Femur (tissue), 1 donor: ENCODE measurements at regions not wholly inside any gene's neighbourhood (a gene's known extent, or its start where the extent isn't known, plus 50 kb on each side); places are given as distances from the start of the nearest gene placed in this dataset.
"Not testable (repeated sequence)": the region's sequence is repeated elsewhere in the genome, so short reads cannot be mapped to it uniquely, and the experiment has no call there.

Experiments
- DNase-seq: peaks from one replicate; pipeline ENCODE4 v3.0.0-alpha.2; 2017

DNA sequence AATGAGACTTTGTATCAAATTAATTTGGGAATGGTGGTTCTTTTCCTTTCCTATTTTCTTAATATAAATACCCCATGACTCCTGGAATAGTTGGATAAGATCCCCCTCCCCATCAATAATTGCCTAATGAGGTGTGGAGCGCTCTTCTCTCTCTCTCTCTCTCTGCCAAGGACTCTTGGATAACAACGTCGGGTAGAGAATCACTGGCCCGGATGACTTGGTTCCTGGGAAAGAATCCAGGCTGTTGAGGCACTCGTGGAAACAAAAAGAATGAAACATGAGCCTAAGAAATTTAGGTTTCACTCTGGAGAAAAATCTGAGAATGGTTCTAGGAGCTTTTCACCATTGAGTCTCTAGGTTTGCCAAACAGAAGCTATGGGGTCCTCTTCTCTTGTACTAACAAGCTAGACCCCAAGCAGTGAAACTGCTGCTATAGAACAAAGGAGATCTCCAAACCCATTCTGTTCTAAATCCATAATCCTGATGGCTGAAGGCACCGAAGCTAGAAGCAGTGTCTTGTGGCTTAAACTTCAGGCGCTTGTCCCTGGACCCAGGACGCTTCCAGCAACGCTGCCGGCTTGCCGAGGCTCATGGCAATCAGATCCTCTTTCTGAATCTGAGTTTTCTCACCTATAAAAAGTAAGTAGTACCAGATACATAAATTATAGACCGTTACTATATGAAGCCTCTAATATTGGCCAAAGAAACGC lies 241.6 kb upstream of the BTBD3 start:
- no peak for DNase-seq

DNA sequence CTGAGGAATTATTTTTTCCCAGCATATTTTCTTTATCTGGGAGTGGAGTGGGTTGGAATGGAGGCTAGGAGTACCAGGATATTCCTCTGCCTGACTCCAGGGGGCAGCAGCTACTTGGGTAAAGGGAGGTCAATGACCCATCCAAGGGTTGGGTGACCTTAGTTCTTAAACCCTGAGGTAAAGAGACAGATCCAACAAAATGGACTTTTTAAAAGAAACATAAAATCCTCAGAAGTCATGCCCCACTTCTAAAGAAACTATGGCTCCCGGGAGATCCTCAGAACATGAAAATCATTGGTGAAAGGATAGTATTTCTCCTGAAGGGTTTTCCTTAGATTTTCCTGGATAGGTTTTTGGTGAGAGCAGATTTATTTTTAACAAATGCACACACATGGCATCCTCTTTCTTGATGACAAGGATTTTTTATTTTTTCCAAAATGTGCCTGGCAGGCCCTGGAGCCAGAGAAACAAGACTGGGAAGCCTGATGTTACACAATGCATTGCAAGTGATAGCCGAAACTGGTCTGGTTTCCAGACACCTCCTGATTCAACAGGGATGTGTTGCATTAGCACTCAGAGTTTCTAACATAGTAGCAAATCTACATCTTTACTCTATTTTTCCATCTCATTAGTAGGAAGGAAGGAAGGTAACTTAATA lies 240.9 kb upstream of the BTBD3 start:
- DNase-seq: peak; percentile 58

DNA sequence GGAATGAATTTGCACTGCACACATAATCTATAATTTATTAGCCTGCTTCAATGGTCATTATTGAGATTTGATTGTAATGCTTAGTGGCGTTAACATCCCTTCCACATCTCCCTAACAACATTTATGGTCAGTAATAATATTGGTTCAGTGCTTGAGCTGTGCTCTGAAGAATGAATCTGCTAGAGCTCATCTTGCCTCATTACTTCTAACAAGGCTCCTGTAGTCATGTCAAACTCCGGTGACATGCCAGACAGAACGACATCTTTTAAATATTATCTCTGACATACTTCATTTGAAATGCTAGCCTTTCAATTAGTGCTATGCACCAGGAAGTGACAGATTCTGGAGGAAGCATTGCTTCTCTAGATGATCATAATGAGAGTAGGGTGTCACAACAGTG lies 240.3 kb upstream of the BTBD3 start:
- DNase-seq: no peak

DNA sequence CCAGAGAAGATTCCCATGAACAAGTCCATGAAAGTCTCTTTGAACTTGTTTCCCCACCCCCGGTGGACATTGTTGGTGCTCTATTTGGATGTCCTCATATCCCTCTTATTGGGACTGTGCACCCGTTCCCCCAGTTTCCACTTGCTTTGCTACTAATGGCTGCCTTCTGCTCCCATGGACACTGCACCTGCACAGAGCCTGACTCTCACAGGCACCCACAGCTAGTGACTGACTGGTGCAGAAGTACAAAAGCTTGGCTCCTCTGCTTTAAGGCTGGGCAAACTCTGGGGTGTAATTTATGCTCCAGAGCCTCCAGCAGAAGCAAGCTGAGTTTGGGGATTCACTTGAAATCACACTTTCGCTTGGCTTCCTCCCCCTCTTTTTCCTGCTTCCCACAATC lies 239.9 kb upstream of the BTBD3 start:
- DNase-seq: no peak

DNA sequence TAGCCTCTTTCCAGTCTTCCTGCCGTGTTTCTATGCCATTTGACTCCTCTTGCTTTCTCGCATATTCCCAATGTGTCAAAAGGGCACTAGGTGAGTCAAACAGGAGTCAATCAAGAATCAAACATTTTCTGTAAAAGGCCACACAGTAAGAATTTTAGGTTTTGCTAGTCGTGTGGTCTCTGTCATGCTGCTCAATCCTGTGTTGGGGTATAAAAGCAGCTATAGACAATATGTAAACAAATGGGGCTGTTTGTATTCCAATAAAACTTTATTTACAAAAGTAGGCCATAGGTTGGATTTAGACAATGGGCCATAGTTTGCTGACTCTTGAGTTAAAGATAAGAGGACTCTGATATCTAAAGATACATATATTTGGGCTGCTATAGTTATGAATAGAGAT lies 235.4 kb upstream of the BTBD3 start:
- no peak for DNase-seq

DNA sequence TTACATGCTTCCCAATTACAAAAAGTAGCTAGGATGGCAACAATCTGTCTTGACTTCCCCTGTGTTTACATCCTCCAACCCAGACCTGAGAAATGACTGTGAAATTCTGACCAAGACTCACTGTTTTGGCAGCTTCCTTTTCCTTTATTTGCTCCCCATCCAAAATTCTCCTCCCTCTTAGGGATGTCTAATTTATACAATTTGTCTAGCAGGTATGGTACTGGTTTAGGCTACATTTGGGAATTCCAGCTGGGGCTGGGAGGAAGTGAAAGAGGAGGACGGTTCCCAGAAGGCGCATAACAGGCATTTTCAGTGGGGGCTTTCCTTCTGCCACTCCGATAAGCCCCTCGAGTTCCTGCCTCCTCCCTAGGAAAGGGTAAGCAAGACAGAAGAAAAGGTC lies 231.5 kb upstream of the BTBD3 start:
- no peak for DNase-seq

DNA sequence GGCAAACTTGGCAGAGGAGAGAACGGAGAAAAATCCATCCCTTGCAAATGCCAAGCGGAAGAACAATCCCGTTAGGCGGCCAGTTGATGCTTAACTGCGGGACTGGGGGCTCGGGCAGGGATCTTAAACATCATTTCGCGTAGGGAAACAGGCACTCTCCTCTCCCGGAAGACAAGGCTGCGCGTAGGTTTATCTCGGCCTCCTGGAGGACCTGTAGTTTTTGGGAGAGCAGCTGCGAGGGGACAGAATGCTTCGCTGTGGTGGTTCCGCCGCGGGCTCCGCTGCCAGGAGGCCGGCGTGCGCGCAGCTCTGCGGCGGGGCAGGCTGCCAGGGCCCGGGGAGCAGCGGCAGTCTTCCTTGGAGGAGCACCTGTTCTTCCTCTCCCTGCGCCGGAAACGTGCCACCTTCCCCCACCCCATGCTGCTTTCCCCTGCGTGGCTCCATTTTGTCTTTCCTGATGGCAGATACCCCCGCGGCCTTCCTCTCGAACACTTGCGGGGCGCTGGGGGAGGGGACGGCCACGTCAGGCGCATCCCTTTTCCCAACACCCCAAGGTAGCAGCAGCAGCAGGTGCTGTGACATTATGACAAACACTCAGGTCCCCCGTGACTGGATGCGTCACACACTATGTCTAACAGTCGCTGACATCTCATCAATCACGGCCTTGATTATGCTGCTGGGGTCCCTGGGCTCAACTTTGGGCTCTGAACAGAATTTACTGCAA lies 230.7 kb upstream of the BTBD3 start:
- peak; percentile 64 for DNase-seq

DNA sequence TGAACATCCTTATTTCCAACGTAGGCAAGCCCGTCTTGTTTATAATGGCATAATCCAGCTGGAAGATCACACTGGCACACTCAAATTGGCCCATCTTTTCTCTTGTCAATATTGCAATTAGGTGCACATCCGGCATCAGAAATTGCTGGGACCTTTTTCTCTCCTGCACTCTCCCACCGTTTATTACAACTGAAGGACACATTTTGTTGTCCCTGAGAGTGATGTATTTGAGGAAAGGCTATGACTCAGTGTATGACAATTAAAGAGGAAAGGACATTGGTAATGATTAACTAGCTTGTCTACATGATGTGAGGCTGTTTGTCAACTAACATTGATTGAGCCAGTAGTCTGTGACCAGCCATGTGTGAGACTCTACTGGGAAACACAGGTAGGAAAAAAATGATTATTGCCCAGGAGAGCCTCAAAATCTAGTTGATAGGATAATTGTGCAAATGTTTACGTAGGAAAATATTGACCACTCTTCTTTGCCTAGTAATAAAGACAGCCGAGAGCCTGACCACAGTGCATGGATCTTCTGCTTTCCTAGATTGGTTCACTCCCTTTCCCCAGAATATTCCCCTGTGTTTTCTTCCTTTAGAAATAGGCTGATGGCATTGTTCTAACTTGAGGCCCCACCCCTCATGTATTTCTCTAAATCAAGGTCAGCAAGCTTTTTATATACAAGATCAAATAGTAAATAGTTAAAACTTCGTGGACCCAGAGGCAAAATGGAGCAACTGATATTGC lies 230.0 kb upstream of the BTBD3 start:
- DNase-seq: no peak

DNA sequence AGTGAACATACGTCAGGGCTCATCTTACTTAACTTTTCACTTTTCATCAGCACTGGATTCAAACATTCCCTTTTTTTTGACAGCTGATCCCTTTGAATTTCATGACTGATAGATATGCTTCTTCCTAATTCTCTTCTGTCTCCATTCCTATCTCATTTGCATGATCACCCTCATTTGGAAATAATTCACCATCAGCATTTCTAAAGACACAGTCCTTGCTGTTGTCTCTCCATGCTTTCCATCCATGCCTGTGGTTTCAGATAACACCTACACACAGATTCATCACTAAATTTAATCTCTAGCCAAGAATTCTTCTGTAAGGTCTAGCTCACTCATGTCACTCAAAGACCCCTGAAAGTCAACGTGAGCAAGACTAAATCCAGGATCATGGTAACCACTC lies 228.4 kb upstream of the BTBD3 start:
- DNase-seq: no peak

DNA sequence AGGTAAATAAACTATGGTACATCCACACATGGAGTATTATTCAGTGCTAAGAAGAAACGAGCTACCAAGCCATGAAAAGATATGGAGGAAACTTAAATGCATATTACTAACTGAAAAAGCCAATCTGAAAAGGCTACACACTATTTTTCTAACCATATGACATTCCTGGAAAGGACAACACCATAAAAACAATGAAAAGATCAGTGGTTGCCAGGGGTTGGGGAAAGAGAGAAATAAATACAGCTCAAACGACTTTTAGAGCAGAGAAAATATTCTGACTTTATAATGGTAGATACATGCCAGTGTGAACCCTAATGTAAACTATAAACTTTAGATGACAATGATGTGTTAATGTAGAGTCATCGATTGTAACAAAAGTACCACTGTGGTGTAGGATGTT lies 225.9 kb upstream of the BTBD3 start:
- DNase-seq: no peak

DNA sequence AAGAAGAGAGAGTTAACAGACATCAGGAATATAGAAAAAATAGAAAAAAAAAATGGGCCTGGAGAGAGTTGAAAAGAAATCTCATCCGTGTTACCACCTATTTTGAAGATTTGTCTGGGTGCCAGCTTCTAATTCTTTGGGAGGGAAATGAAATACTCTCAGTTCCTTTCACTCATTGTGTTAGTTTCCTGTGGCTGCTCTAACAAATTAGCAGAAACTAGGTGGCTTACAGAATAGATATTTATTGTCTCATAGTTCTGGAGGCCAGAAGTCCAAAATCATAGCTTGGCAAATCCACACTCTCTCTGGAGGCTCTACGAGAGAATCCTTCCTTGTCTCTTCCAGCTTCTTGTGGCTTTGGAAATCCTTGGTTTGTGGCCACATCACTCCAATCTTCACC lies 225.1 kb upstream of the BTBD3 start:
- no peak for DNase-seq

DNA sequence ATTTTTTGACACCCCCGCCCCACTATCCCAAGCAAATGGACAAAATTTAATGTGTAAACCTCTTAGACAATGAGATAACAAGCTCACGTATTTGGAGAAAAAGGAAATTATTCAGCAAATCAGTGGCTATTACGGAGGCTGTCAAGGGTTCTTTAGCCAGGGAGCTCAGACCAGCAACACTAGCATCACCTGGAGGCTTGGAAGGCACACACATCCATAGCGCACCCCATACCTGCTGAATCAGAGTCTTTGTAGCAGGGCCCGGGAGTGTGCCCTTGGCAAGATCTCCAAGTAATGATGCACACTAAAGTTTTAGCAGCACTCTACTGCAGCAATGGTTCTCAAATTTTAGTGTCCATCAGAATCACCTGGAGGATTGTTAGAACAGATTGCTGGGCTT lies 223.2 kb upstream of the BTBD3 start:
- no peak for DNase-seq

DNA sequence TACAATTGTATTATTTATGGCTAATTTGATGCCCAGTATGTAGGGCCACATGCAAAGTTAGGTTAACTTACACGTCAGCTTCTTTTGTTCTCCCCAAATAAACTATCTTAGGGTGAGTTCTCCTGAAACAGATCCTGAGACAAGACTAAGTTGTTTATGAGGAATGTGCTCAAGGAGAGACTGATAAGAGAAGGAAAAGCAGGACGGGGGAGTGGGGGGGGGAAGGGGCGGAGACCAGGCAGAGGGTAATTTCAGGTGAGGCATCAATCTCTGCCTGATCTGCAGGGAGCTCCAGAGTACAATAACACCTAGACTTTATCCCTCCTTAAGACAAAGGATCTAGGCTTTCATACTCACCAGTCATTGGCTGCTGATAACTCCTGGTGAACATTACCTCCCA lies 220.6 kb upstream of the BTBD3 start:
- DNase-seq: no peak

DNA sequence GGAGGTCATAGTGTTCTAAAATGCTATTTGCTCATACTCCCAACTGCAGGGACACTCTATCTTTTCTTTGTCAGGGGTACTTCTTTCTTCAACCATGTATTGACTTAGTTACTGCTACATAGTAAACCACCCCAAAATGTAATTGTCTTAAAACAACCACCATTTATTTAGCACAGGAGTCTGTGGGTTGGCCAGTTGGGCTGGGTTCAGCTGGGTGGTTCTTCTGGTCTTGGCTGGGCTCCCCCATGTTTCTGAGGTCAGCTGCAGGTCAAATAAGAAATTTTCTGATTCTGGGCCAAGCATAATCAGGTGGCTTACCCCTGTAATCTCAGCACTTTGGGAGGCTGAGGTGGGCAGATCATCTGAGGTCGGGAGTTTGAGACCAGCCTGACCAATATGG lies 220.0 kb upstream of the BTBD3 start:
- DNase-seq: no peak

DNA sequence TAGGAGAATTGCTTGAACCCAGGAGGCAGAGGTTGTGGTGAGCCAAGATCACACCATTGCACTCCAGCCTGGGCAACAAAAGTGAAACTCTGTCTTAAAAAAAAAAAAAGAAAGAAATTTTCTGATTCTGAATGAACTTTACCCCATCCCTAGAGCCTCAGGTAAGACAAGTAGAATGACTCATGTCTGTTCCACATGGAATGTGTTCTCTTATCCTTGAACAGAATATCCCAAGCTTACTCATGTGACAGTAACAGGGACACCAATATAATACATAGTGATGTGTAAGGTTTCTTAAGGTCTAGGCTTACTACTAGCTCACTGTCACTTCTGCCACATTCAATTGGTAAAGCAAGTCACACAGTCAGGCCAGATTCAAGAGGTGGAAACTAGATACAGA lies 219.6 kb upstream of the BTBD3 start:
- DNase-seq: no peak

DNA sequence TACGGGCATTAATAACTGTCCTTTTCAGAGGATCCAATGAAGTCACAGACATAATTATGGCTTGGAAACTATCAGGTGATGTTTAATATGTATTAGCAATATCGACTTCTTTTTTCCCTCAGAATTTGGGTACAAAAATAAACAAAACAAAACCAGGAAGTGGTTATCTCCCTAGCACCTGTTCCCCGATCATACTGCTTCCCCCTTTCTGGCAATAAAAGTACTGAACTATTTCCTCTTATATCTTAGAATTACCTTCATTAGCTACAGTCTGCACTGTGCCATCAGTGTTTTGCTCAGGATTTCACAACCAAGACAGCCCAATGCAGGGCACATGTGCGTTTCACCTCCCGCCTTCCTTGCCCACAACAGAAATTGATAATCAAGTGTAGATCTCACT lies 216.9 kb upstream of the BTBD3 start:
- no peak for DNase-seq

DNA sequence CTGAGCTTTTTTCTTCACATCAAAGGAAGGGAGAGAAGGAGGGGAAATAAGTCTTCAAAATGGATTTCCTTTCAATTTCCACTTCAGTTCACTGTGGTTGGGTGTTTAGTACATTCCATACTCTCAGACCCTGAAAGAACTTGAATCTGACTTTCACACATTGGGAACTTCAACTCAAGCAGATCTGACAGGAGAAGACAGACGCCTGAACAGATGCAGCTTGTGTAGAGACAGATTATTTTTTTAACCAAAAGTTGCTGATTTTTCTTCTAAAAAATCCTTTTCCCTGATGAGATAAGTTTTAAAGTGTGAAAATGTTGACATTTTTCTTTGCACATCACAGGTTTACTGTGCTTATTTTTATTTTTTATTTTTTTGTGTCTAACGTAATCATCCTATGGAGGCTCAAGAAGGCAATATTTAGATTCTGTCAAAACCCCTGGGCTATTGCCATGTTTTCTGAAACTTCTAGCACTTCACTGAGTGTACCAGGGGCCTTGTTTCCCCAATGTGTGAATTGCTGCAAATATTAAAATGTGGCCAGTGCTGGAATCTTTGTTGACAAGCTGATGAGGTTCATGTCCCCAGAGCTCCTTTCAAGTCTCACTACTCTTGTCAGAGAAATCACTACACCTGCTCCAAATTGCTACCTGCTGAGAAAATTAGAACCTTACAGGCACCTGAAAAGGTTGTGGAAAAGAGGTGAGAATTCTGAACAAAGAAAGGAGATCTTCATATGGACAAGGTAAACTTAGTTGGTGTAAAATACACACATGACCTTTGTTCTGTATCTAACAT lies 214.8 kb upstream of the BTBD3 start:
- DNase-seq: no peak

DNA sequence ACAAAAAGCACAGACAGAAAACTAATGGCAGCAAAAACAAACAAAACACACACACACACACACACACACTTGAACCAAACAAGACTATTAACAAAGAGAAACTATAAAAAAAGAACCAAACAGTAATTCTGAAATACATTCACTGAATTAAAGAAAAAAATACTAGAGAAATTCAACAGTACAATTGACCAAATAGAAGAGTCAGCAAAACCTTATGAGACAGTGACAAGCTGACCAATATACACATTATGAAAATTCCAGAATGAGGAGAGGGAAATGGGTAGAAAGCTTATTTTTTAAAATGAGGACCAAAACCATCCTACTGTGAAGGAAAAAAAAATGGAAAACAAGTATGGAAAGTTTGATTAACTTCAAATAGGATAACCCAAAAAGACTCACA lies 212.2 kb upstream of the BTBD3 start:
- DNase-seq: no peak

DNA sequence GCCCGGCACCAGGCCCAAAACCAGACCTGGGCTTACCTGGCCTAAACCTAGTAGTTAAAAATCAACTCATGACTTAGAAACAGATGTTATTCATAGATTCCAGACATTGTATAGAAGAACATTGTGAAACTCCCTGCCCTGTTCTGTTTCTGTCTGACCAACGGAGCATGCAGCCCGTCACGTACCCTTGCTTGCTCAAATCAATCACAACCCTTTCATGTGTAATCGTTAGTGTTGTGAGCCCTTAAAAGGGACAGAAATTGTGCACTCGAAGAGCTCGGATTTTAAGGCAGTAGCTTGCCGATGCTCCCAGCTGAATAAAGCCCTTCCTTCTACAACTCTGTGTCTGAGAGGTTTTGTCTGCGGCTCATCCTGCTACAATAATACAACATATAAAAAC lies 209.5 kb upstream of the BTBD3 start:
- DNase-seq: not testable (repeated sequence)

DNA sequence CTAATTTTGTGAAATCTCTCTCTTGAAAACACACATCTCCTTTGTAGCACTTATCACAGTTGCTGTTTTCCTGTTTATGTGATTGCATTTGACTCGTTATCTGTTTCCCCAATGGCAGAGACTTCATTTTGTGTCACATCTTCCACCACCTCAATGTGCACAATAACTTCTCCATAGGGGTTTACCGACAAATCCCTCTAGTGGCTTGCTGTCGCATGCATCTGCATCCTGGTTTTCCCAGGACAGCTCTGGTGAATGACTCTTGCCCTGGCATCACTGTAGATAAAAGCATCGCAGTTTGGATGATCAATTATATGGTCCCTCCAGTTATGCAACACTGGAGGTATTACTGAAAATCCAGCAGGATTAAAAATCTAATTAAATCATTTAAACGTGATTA lies 206.5 kb upstream of the BTBD3 start:
- no peak for DNase-seq

DNA sequence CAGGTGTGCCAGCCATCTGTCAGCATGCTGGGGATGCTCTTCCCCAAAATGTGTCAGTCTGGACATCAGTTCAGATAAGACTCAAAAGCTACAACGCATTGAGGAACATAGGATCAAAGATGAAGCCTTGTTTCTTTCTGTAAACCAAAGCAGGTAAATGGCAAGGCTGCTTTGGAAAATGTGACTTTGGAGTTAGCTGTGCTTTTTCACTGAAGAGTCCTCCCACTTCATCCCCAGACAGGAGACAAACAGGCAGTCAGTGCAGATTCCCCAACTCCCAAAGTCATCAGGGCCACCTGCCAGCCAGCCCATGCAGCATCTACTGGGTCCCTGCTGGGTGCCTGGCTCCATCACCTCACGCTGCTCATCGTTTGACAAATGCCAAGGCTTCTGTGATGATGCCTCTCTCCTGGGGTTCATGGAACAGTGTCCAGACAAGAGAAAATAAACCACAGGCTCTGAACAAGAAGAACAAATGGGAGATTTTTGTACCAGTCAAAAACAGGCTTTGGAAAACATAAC lies 205.0 kb upstream of the BTBD3 start:
- no peak for DNase-seq

DNA sequence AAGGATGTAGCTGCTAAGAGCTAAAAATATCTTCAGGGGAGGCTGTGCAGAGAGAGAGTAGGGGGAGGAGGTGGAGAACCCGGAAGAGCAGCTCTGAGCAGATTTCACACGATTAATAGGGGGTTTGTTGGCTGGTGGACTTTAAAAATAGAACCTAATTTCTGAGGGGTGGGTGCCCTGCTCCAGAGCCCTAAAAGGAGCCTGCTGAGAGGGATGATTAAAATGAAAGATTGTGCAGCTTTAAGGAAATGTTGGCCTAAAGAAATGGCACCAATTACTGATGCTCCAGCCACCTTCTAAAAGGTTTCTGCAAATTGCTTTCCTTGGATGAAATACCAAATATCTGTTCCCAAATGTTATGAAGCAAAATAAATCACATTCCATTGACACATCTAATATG lies 202.8 kb upstream of the BTBD3 start:
- no peak for DNase-seq
